Tibial nerve (tissue), 4 donors: ENCODE measurements at regions not wholly inside any gene's neighbourhood (a gene's known extent, or its start where the extent isn't known, plus 50 kb on each side); places are given as distances from the start of the nearest gene placed in this dataset.

Experiments
- CTCF ChIP-seq, 5 experiments: fragments of 200-600 bp in 3 of 5; fragments of 450-650 bp in 2 of 5; sonication (generic) in 3 of 5; IDR thresholded peaks; one replicate each; pipeline ENCODE4 v1.5.1; 2016 to 2019; ENCODE audit warnings: antibody characterized with exemption in 5 of 5, mild to moderate bottlenecking in 3 of 5, moderate library complexity in 2 of 5
- EP300 ChIP-seq, 2 donors: sonication (generic); formaldehyde crosslinking; IDR thresholded peaks; one replicate each; pipeline ENCODE4 v1.6.1; 2017; ENCODE audit warnings: antibody characterized with exemption in 2 of 2, mild to moderate bottlenecking in 1 of 2

GRCh38 chr5:144831650-144832049 lies 661.0 kb downstream of the KCTD16 start:
- no peak for TF ChIP-seq CTCF (IDR thresholded peaks at IDR 0.05)
- no peak for TF ChIP-seq EP300 (IDR thresholded peaks at IDR 0.05)
